Right renal pelvis (tissue), 4 donors: ENCODE measurements at regions not wholly inside any gene's neighbourhood (a gene's known extent, or its start where the extent isn't known, plus 50 kb on each side); places are given as distances from the start of the nearest gene placed in this dataset.

Experiments used
- DNase-seq, 4 donors: peaks; one replicate each; pipeline ENCODE4 v3.0.0-alpha.2; 2013; ENCODE audit warnings: low read depth in 4 of 4, low spot score in 3 of 4, missing footprints in 1 of 4

DNA sequence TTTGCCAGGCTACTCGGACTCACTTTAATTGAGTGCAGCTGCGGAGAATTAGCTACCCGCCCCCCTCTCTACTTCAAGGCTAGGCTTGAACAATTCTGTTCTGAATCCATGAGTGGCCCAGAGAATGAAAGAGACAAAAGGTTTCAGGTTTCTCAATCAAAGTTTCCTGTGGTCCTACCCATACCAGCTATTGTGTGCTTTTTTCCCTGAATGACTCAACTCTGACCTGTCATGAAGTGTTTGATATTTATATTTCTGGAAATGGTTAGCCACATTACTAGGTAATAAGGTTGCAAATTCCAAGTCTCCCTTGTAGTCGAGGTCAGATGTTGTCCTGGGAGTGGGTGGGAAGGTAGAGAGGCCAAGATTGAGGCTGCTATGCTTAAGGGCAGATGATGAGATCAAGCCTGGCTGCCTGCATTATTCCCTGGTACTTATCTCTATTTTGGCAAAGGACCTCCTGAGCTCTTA is 392.7 kb upstream of the TBL1XR1 start:
- no peak for DNase-seq

DNA sequence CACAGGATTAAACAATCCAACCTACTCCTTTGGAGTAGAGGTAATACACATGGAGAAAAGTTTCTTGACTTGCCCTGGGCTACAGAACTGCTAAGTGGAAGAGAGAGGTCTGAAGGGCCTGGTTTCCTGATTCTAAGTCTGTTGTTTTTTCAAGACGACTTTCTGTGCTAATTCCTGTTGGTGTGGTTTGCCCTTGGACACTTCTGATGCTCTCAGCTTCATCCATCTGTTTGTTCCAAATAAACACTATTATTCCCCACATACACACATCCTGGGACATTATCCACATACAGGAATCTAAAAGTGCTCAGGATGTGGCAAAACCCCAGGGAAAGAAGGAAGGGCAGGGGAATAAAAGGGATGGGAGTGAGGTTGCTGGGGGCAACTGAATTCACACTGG is 393.5 kb upstream of the TBL1XR1 start:
- no peak for DNase-seq

DNA sequence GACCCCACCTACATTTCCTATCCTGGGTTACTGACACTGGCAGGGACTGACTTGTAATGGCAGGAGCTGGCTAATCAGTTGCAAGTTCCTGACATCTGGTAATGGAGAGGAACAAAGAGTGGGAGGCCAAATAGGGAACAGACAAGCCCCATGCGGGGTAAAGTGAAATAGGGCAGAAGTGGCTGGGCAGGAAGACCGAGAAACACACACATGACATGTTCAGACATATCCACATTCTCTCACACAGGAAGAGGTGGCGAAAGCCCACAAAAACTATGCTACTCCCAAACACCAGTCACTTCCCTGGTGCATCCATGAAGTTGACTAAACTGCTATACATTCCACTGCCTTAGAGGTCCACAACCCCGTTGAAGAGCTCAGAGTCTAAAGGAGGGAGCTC is 394.1 kb upstream of the TBL1XR1 start:
- no peak for DNase-seq

DNA sequence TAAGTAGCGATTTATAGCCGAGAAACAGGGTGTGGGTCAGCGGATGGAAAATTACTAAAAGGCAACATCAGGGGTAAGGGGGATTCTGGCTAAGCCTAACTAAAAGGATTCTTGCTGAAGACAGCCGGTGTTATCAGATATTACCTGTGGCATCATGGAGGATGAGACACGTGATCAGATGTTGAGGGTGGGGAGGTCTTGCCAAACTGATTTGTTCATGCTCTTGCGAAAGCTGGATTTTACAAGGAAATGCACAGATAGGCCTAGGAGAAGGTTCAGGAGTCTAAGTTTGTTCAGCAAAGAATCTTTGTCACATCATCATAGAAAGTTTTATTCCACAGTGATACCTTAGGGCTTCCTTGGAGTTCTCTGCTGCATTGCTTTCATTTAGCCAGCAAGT is 396.8 kb upstream of the TBL1XR1 start:
- no peak for DNase-seq

DNA sequence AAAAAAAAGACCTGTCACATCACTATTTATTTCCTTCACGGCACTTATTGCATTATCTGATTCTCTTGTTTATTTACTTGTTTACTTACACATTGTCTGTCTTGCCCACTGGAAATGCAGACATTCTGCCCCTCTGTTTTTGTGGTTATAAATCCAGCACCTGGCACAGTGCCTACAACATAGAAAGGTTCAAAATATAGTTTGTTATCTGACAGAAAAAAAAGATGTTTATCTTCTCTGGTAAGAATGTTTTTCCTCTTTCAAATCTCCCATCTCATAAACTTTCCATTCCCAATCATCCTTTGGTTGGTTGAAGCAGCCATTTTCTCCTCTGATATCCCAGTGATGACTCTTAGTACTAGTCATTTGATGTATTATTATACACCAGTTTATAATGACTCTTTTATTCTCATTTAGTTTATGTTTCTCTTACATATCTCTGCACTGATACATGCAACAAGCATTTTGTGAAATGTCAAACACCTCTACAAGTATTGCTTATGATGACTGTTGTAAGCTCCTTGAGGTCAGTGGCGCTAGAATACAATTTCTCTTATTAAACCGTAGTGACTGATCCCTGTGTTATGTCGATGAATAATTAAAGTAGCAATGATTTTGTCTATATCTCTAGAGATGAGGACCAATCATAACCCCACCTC is 398.4 kb upstream of the TBL1XR1 start:
- no peak for DNase-seq

DNA sequence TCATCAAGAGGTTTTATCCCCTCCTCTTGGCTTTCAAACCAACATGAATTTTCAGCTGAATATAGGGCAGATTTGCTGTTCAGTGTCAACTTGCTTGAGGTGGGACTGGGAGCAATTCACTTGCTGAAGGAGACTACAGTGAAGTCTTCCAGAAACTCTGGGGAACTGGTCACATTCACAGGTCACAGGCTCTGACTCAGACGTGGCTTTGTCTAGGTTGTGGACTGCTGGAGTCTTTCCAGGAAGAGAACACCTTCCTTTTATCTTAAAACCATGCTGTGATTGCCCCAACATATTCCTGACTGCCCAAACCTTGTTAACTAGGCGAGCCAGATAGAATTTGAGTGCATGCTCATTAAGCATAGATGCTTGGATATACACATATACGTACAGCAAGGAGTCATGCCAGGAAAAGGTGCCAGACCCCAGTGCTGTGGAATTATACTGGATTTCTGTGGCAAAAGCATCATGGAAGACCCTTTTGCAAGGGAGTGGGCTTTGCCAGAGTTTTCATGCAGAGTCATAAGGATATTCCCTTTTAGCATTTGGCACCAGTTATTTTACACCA is 399.1 kb upstream of the TBL1XR1 start:
- DNase-seq = no peak

DNA sequence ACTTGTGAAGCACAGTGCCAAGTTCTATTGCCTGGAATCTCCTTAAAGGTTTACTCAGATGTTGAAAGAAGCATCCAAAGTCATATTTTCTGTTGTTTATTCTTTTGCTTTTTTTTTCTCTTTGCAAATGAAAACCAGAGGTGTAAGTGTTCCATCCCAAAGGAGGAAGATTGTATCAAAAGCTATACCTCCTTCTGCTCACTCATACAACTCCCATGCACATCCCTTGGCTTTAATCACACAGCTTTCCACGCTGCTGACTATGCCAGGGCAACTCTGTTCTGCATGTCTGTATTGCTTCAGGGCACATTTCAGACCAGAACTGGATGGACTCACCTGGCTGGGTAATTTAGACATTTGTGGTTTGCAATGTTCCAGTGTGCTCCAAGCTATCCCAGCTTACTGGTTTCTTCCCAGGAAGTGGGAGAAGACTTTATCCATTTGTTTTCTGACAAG is 399.6 kb upstream of the TBL1XR1 start:
- no peak for DNase-seq

DNA sequence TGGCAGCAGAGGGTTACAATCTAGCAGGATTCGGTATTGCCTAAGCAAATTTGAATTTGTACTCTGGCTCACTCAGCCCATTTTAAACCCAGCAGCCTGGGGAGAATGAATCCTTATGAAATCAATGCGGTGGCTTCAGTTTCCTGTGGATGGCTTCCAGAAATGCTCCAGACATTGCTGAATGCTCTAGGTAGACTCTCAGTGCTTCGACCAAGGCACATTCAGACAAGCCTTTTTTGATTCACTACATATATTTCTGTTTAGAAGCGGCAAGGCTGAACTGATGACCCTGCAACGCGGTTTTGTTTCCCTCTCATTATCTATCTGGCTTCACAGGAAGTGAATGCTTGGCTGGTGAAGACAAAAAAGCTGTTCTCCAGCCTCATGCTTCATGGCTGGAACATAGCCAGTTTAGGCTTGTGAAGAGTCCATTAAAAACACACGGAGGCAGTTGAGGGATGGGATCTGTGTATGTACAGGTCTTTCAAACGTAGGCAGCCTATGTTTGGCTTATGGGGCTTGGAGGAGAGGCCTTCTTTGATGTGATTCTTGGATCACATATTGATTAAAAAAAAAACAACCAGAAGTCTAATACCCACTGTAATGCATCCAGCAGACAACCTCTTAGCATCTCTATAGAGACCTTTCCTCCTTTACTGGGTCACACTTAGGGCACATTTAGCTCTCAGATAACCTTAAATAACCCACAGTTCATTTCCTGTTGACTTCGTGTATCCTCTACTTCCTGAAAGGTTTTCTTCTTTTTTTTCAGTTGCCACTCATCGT is 400.2 kb upstream of the TBL1XR1 start:
- no peak for DNase-seq

DNA sequence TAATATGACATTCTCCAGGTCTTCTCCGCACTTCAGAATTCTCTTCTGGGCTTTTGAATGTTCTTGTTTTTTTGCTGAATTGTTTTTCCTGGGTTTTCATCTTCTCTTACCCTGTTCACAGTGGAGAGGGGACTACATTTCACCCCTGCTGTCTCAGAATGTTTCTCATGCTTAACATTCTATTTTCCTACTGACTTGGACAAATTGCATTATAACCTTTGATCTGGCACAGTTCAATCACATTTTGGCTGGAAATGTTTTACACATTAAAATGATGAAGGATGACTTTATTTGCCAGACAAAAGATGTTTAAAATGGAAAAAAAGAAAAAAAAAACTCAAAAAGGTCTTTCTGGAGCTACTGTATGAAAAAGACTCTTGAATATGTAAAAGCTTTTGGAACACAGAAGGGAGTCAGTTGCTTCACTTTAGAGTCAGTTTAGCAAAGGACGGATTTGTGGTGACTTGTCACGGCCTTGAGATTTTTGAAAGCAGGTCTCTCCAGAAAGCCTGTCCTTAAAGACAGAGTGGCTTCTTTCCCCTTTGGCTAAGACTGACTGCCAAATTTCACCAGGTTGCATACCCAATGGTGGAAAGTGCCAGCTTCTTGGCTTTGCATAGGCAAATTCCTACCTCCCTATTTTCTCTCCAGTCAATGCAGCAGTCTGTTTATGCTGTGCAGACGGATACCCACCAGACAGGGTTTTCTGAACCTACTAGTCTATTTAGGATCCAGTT is 401.0 kb upstream of the TBL1XR1 start:
- no peak for DNase-seq

DNA sequence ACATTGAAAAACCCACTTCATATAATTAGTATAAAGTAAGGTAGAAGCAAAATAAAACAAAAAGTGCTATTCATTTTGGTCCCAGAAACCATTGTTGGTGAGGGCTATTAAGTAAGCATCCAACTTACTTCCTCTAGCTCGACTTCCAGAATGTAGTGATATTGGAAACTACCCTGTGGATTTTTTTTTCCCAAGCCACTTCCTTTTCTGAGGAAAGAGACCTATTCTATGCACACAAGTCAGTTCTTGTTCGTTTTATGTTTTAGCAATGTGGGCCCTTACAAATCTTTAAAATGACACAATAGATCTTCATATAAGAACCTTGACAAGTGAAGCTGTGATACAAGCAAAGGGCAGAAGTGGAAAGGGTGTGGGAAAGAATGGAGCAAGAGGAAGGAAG is 402.0 kb upstream of the TBL1XR1 start:
- no peak for DNase-seq

DNA sequence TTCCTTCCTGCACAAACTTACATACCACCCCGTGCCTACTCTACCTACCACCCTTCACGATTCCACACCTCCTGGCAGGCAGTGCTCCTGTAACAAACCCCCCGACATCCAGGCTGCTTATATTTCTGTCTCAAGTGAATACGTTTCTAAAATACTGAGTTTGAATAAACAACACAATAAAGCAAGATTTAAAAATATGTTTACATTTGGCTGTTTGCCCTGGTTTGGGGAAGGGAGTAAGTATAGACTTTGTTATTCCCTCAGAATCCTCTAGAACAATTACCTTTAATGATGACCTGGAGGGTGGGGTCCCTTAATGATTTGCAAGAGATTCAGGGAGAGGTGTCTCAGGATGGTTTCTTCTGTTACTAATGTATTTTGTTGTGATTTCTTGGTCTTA is 402.6 kb upstream of the TBL1XR1 start:
- DNase-seq = no peak

DNA sequence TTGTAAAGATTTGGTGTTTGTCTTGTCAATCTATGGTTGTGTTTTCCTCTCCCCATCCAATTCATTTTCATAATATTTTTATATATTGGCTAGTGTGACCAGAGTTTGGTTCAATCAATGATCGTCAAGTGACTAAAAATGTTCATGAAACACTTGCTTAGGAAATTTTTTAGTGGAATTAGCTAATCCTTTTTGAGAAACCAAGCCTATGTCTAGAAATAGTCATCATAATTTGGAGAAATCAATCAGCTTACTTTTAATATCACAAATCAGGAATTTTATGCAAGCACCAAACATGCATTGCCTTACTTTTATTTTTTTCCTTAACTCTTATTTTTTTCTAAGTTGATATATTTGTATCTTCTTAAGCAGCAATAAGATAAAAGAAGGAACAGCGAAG is 403.1 kb upstream of the TBL1XR1 start:
- DNase-seq = no peak

DNA sequence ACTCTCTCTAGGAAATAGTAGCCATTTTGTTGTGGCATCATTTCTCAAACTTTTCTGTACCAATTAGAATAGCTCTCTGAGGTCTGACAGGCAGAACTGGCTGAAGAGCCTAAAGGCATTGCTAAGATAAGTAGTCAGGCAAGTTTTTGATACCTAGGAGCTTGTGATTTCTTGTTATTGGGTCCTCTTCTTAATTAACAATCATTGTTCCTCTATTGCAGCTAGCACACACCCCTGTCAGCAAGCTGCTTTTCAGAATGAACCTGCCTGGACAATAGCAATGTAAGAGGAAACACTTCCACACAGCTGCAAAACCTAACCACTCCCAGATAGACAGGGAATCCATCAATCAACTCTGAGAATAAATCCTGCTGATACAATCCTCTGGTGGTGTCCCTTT is 403.9 kb upstream of the TBL1XR1 start:
- no peak for DNase-seq

DNA sequence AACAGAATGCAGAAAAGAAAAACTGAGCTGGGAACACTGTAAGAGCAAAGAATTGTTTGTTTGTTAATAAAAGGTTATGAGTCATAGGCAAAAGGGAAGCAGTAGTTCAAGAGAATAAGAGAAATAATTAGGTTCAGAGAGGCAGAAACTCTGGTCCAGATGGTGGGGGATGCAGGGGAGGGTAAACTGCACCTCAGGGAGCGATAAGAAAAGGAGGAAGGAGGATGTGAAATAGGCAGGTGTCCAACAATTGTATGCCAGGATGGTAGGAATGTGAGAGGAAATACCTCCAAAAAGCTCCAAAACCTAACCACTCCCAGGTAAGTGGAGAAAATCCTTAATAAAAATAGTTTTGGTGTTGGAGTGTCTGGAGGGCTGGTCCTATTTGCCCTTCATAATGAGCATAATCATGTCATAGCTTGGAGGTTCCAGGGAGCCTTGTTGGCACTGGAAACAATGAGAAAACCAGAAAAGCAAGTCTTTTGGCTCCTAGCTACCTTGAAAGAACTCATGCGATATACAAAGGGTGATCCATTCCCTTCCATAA is 405.4 kb upstream of the TBL1XR1 start:
- no peak for DNase-seq

DNA sequence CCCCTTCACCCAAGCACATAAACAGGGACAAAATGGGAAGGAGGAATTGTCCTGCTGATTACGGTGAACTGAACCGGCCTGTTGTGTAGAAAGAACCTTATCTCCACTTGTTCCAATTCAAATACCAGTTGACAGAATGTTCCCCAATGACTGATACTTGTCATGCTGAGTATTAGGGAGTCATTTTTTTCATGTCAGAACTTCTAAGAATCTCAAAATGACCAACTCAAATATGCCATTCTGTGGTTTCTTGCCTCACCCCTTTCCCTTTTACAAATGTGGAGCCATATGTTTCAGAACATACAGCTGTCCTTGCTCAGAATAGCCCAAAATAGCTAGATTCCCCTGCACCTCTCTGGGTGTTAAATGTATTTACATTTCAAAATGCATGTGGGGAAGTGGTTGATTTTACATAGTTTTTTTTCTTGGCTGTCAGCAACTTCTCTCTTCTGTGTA is 405.9 kb upstream of the TBL1XR1 start:
- DNase-seq = no peak

DNA sequence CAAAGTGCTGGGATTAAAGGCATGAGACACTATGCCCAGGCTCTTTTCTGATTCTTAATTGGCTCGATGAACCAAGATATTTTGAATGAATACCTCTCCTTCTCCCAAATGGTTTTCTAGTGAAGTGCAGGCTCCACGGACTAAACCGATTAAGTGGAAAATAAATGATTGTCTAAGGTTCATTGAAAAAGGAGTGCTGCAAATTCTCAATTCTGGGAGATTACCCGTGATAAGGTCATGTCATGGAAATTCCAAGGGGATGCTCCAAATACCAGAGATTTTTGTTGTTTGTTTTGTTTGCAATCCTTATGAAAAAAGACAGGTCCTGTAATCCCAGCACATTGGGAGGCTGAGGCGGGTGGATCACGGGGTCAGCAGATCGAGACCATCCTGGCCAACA is 406.9 kb upstream of the TBL1XR1 start:
- DNase-seq = no peak

DNA sequence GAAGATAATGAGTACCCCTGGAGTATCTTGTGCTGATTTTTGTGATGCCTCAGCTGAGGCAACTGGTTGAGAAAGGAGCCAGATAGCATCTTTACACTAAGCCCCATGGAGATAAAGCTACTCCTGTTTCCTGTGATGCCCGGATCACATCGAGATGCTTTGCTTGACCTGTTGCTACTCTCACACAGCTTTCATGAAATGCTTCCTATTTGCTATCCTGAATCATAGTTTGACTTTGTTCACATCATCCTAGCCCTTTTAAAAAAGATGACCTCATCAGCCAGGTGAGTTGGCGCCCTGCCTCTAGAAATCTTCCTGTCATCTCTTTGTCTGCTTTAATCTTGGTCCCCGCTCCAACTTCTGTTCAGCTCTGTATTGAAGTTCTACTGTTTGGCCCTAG is 409.6 kb upstream of the TBL1XR1 start:
- DNase-seq = no peak

DNA sequence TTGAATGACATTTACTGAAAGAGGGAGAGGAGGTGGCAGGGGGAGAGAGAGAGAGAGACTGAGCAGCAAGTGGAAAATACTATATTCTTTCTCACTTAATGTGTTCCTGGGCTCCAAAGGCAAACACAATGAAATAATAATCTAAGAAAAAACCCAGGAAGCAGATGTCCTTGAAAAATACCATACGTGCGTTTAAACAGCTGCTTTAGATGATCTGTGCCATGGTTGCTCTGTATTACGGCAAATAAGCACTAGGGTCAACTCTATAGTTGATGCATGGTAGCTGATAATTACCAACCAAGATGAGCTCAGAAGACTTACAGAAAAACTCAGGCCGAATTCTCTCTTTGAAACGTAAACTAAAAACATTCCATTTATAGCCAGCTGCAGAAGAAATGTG is 410.3 kb upstream of the TBL1XR1 start:
- no peak for DNase-seq

DNA sequence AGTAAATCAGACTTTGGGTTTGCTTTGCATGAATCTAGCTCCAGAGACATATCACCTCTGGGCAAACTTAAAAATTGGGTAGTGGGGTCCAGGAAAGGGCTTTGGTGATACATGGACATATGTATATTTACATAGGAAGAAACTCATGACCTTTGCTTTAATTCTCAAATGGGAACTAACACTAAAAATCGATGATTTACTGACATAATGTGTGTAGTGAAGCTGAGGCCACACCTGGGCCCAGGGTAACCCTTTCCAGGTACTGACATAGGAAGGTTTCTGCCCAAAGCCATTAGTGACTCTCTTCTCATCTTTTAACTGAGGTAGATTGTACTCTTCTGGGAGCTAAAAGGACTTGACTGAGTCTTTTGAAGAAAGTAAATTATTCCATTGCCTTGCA is 411.2 kb upstream of the TBL1XR1 start:
- no peak for DNase-seq

DNA sequence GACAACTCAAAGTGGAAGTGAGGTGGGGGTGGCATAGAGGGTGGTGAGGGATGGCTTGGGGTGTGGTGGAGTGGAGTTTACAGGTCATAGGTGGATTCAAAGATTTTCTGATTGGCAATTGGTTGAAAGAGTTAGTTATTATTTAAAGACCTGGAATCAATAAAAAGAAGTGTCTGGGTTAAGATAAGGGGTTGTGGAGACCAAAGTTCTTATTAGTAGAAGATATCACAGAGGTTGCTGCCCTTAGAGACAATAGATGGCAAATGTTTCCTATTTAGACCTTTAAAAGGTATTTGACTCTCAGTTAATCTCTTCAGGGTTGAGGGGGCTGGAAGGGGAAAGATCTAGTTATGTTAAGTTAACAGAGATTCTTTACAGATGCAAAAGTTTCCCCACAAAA is 412.3 kb upstream of the TBL1XR1 start:
- DNase-seq = no peak

DNA sequence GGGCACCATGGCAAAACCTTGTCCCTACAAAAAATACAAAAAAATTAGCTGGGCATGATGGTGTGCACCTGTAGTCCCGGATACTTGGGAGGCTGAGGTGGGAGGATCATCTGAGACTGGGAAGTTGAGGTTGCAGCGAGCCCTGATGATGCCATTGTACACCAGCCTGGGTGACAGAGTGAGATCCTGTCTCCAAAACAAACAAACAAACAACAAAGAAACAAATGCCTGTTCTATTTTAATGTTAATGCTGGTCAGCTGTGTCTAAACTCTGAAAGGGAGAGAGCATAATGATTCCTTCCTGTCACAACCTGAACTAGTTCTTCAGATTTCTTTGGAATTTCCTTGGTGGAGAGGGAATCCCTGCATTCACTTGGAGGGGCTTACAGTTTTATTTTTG is 413.0 kb upstream of the TBL1XR1 start:
- no peak for DNase-seq
